Heart left ventricle (tissue), 13 donors: ENCODE measurements at regions not wholly inside any gene's neighbourhood (a gene's known extent, or its start where the extent isn't known, plus 50 kb on each side); places are given as distances from the start of the nearest gene placed in this dataset.

Source experiments
- POLR2A ChIP-seq, 2 donors: fragments of 450-650 bp; IDR thresholded peaks; one replicate each; pipeline ENCODE4 v1.6.1; 2017; ENCODE audit warnings: antibody characterized with exemption in 2 of 2, mild to moderate bottlenecking in 2 of 2, moderate library complexity in 2 of 2
- TF ChIP-seq, protein P1 (sequence below), 12 donors: fragments of 200-600 bp; sonication (generic) in 4 of 12; IDR thresholded peaks; one replicate each; pipeline versions ENCODE4 v1.5.0 to v1.8.0; 2018 to 2022; ENCODE audit warnings: antibody characterized with exemption in 12 of 12, mild to moderate bottlenecking in 5 of 12
- donor health status: ischemic (EF 13 %, LVEDD 7.1; RV severe dilation, severe dysfunction).
- donor health status: DM: no; HTN: yes; CAD: no.
- donor health status: DM: no; HTN: no; CAD: no.
- donor health status: ischemic (EF 25% LVEDD 6.9; RV normal size, moderate dysfunction).
- donor health status: ischemic (EF 25% LVEDD 5.7; RV mildly dilated, moderate dysfunction).
- donor health status: ischemic (EF 35%, LVEDD 5.7; RV mildly dilated, moderate dysfunction).
- donor health status: nonischemic (EF 11% LVEDD 7.7; RV severe dilation, severe dysfunction).
- donor health status: DM: yes; HTN: yes; CAD: no.
- donor health status: PGD.
- donor health status: ischemic (EF 29% LVEDD 5.4; RV normal size, mild dysfunction).
- donor health status: nonischemic (EF 23%, LVEDD 6.1; RV moderate dilation, normal function).

DNA sequence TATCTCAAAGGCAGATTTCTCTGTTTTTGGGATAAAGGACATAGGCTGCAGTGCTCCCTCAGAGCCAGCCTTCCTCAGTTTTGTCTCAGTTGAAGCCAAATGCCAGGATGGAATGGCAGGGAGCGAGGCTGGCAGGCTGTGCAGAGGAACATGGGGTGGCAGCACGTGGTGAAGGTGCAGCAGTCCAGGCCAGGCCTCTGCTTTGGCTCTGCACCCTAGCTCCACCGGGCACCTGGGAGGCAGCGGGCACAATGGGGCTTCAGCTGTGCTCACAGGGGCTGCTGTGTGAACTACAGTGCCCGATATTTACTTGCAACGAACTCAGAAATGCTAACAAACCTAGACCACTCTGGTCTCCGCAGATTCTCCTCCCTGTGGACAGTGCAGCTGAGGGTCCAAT, 319.6 kb downstream of the ZNF326 start:
- TF ChIP-seq, protein P1, sequence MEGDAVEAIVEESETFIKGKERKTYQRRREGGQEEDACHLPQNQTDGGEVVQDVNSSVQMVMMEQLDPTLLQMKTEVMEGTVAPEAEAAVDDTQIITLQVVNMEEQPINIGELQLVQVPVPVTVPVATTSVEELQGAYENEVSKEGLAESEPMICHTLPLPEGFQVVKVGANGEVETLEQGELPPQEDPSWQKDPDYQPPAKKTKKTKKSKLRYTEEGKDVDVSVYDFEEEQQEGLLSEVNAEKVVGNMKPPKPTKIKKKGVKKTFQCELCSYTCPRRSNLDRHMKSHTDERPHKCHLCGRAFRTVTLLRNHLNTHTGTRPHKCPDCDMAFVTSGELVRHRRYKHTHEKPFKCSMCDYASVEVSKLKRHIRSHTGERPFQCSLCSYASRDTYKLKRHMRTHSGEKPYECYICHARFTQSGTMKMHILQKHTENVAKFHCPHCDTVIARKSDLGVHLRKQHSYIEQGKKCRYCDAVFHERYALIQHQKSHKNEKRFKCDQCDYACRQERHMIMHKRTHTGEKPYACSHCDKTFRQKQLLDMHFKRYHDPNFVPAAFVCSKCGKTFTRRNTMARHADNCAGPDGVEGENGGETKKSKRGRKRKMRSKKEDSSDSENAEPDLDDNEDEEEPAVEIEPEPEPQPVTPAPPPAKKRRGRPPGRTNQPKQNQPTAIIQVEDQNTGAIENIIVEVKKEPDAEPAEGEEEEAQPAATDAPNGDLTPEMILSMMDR (IDR thresholded peaks at IDR 0.05) = no peak
- no peak for TF ChIP-seq POLR2A (IDR thresholded peaks at IDR 0.05)
